HFFc6 (cell line): ENCODE measurements at regions not wholly inside any gene's neighbourhood (a gene's known extent, or its start where the extent isn't known, plus 50 kb on each side); places are given as distances from the start of the nearest gene placed in this dataset.

Experiments used
- DNase-seq: peaks from one replicate; pipeline ENCODE4 v3.0.0-alpha.2; 2018
- H3K27ac Mint-ChIP-seq: 2 replicates; pipeline ENCODE4 v1.8.0; 2020; ENCODE audit warnings: mild to moderate bottlenecking, mixed read lengths
- H3K27me3 Mint-ChIP-seq: 2 replicates; pipeline ENCODE4 v1.8.0; 2021; ENCODE audit warnings: mild to moderate bottlenecking, moderate library complexity, mixed read lengths; ENCODE audit not compliant: insufficient read depth
- H3K36me3 Mint-ChIP-seq: 2 replicates; pipeline ENCODE4 v1.8.0; 2021; ENCODE audit warnings: low read depth, mixed read lengths
- H3K4me1 Mint-ChIP-seq: 2 replicates; pipeline ENCODE4 v1.8.0; 2020; ENCODE audit warnings: low read depth, mixed read lengths
- H3K4me3 Mint-ChIP-seq: 2 replicates; pipeline ENCODE4 v1.8.0; 2020; ENCODE audit warnings: mild to moderate bottlenecking, moderate library complexity, mixed read lengths
- H3K9me3 Mint-ChIP-seq: 2 replicates; pipeline ENCODE4 v1.8.0; 2020; ENCODE audit warnings: mild to moderate bottlenecking, mixed read lengths
- CTCF ChIP-seq: fragments of 200-600 bp; sonication (generic); IDR thresholded peaks from 2 replicates; pipeline ENCODE4 v1.5.0; 2021; ENCODE audit warnings: antibody characterized with exemption, mild to moderate bottlenecking

GRCh38 chr2:188142636-188143295 is 148.9 kb upstream of the GULP1 start:
- TF ChIP-seq CTCF, result no peak
- H3K4me3 Mint-ChIP-seq, result peak overlapping the region; percentile 25
- DNase-seq, result peak; percentile 54
- H3K27me3 Mint-ChIP-seq, result no peaks in the 10 kb centered on the region
- H3K27ac Mint-ChIP-seq, result no peak overlapping the region
- H3K9me3 Mint-ChIP-seq, result no peaks in the 10 kb centered on the region
- no peaks in the 10 kb centered on the region for H3K36me3 Mint-ChIP-seq
- H3K4me1 Mint-ChIP-seq, result peaks cover 35% of the 10 kb centered on the region

DNA sequence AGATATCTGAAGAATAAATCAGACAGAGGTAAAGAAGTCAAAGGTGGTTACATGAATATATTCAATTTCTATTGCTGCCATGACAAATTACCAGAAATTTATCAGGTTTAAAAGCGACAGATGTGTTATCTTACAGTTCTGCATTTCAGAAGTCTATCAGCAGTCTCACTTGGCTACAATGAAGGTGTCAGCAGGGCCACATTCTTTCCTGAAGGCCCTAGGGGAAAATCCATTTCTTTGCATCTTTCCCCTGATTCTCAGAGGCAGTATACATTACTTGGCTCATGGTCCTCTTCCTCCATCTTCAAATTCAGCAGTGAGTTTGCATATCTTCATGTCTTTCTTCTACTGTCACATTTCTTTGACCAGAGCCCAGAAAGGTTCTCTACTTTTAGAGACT is 145.8 kb upstream of the GULP1 start:
- TF ChIP-seq CTCF, result no peak
- no peak for DNase-seq
- Mint-ChIP-seq H3K36me3 (no peaks in the 10 kb centered on the region), H3K9me3 (no peaks in the 10 kb centered on the region), H3K27me3 (no peaks in the 10 kb centered on the region), H3K4me1 (peaks cover 45% of the 10 kb centered on the region), H3K27ac (no peak overlapping the region), H3K4me3 (no peak overlapping the region)

- Mint-ChIP-seq H3K4me3 (no peak overlapping the region), H3K27ac (no peak overlapping the region), H3K36me3 (no peaks in the 10 kb centered on the region), H3K27me3 (no peaks in the 10 kb centered on the region), H3K4me1 (peaks cover 45% of the 10 kb centered on the region), H3K9me3 (no peaks in the 10 kb centered on the region)
- DNase-seq, result no peak
- no peak for TF ChIP-seq CTCF
These were observed 144.8 kb upstream of the GULP1 start for GRCh38 chr2:188146888-188147287.

- Mint-ChIP-seq H3K4me3 (no peak overlapping the region), H3K27ac (no peak overlapping the region), H3K9me3 (no peaks in the 10 kb centered on the region), H3K4me1 (peaks cover 17% of the 10 kb centered on the region), H3K36me3 (no peaks in the 10 kb centered on the region), H3K27me3 (no peaks in the 10 kb centered on the region; the same call in 1 of the 2 replicates)
- no peak for TF ChIP-seq CTCF
- DNase-seq, result no peak
These were observed 140.0 kb upstream of the GULP1 start for GRCh38 chr2:188151670-188152069.

DNA sequence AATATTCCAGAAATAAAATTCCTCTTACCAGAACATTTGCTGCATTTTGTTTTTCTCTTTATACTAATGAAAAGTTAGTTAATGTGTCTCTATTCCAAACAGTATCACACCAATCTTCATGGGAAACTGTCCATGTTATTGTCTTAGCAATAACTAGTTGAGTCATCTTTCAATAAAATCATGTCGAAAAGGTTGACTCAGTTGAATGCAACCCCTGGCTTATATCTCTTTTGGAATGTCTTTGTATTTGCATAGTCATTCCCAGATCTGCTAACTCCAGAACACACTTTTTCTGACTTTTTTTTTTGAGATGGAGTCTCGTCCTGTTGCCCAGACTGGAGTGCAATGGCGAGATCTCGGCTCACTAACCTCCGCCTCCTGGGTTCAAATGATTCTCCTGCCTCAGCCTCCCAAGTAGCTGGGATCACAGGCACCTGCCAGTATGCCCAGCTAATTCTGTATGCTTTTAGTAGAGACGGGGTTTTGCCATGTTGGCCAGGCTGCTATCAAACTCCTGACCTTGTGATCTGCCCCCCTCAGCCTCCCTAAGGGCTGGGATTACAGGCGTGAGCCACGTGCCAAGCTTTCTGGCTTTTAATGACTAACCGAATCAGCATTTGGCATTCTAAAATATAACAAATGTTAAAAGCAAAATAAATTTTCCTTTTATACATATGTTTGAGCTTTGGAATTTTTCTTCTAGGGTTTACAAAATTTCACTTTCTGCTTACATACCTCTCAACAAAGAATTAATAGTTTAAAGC is 133.2 kb upstream of the GULP1 start:
- Mint-ChIP-seq H3K36me3 (no peaks in the 10 kb centered on the region), H3K4me3 (no peak overlapping the region), H3K4me1 (peaks cover 19% of the 10 kb centered on the region), H3K27ac (peak overlapping the region; percentile 68), H3K27me3 (no peaks in the 10 kb centered on the region), H3K9me3 (no peaks in the 10 kb centered on the region)
- DNase-seq, result peak; percentile 22
- no peak for TF ChIP-seq CTCF
